ENCODE measurements at regions not wholly inside any gene's neighbourhood (a gene's known extent, or its start where the extent isn't known, plus 50 kb on each side); places are given as distances from the start of the nearest gene placed in this dataset.

DNA sequence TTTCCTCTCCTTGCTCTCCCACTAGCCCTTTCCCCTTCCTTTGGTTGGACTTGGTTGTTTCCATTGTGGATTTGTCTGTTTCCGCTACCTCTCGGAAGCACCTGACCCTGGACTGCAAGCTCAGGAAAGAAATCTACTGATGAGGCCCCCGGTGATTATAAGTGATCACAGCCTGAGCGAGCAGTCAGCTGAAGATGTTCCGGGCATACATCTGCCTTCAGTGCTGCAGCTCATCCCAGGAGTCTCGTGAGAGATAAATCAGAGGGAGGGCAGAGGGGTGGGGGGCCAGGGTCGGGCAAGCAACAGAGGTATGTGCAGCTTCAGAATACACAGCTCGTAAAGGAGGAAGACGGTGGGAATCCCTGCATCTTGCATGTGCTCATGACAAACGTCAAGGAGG, 102.1 kb downstream of the MRPL46 start:
- no peak for DNase-seq (ENCODE audit: low read depth)
- in situ Hi-C loops (cut with HindIII; ENCODE audit: low sequenced_read_pairs) = no loop called here
- H3K4me3 ChIP-seq (ENCODE audit: low read depth, low read length) = no peak overlapping the region
- TF ChIP-seq, protein P1, sequence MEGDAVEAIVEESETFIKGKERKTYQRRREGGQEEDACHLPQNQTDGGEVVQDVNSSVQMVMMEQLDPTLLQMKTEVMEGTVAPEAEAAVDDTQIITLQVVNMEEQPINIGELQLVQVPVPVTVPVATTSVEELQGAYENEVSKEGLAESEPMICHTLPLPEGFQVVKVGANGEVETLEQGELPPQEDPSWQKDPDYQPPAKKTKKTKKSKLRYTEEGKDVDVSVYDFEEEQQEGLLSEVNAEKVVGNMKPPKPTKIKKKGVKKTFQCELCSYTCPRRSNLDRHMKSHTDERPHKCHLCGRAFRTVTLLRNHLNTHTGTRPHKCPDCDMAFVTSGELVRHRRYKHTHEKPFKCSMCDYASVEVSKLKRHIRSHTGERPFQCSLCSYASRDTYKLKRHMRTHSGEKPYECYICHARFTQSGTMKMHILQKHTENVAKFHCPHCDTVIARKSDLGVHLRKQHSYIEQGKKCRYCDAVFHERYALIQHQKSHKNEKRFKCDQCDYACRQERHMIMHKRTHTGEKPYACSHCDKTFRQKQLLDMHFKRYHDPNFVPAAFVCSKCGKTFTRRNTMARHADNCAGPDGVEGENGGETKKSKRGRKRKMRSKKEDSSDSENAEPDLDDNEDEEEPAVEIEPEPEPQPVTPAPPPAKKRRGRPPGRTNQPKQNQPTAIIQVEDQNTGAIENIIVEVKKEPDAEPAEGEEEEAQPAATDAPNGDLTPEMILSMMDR (IDR thresholded peaks at IDR 0.05; ENCODE audit: low read depth, low read length, missing control alignments) = no peak

DNA sequence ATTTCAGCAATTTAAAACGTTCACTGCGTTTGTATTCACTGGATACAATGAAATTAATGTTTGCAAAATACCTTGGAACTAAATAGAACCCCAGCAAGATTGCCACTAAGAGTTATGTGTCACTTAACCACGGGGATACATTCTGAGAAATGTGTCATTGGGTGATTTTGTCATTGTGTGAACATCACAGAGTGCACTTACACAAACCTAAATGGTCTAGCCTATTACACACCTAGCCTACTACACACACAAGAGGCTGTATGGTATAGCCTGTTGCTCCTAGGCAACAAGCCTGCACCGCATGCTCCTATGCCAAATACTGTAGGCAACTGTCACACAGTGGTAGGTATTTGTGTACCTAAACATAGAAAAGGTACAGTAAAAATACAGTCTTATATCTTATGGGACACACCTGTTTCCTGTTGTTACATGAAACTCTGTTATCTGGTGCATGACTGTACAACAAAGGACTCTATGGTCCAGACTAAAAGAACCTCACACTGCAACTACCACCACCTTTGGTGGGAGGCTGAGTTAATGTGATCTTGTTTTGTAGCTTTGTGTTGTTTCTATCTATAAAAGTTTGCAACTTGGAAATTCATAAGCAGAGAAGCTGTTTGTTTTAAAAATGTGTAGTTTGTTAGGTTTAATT, 92.2 kb upstream of the NTRK3 start:
- TF ChIP-seq, protein P1 (IDR thresholded peaks at IDR 0.05; ENCODE audit: low read depth, low read length, missing control alignments) = no peak
- no peak overlapping the region for H3K4me3 ChIP-seq (ENCODE audit: low read depth, low read length)
- in situ Hi-C loops (cut with HindIII; ENCODE audit: low sequenced_read_pairs) = no loop called here
- no peak for DNase-seq (ENCODE audit: low read depth)

DNA sequence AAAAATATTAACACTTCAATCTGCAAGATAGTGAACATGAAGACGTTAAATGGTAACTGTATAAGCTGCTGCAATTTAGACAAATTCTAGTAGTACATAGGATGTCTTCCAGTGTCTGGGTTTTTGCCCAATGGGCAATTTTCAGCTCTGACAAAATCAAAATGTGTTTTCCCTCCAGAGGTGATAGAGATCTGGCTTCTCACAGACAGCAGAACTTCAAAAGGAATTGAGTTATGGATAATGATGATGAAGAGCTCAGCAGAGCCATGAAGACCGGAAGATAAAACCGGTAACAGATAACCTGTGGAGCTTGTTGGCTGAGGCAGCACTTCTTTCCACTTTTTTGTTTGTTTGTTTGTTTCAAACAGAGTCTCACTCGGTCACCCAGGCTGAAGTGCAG, 89.4 kb upstream of the NTRK3 start:
- in situ Hi-C loops (cut with HindIII; ENCODE audit: low sequenced_read_pairs) = no loop called here
- DNase-seq (ENCODE audit: low read depth) = no peak
- H3K4me3 ChIP-seq (ENCODE audit: low read depth, low read length) = no peak overlapping the region
- TF ChIP-seq, protein P1 (IDR thresholded peaks at IDR 0.05; ENCODE audit: low read depth, low read length, missing control alignments) = no peak

DNA sequence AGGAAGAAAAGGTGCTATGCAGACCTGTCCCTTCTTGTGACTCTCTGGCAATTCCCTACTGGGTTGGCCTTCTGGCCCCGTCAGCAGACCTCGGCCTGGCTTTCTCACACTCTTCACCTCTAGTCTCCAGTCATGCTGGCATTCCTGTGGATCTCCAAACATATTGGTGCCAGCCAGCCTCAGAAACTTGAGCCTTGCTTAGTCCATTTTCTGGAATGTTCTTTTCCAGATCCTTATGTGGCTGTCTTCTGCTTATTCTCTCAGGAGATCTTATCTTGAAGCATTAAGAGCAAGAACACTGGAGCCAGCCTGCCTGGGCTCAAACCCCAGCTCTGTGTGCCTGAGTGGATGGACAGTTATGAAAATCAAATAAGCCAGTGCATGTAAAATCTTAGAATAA, 88.2 kb upstream of the NTRK3 start:
- in situ Hi-C loops (cut with HindIII; ENCODE audit: low sequenced_read_pairs) = no loop called here
- TF ChIP-seq, protein P1 (IDR thresholded peaks at IDR 0.05; ENCODE audit: low read depth, low read length, missing control alignments) = no peak

DNA sequence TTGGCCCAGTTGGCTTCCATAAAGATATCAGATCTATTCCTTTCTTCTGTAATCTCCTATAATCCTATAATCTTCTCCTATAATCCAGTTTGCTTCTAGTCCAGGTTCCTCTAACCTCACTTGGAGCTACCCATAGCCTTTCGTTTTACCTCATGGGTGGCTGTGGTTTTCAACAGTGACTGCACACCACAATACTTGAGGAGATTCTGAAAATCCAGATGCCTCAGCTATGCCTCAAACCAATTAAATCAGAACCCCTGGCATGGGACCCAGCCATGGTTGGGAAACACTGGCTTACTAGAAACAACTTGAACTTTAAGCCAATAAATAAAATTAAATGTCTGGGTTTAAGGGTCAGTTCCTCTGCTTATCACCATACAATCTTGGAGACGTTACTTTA, 86.1 kb upstream of the NTRK3 start:
- no peak for DNase-seq (ENCODE audit: low read depth)
- no peak overlapping the region for H3K4me3 ChIP-seq (ENCODE audit: low read depth, low read length)
- TF ChIP-seq, protein P1 (IDR thresholded peaks at IDR 0.05; ENCODE audit: low read depth, low read length, missing control alignments) = no peak
- in situ Hi-C loops (cut with HindIII; ENCODE audit: low sequenced_read_pairs) = no loop called here

More for the DNA sequence above, 88.2 kb upstream of the NTRK3 start:
- no peak for DNase-seq (ENCODE audit: low read depth)
- H3K4me3 ChIP-seq (ENCODE audit: low read depth, low read length) = no peak overlapping the region

DNA sequence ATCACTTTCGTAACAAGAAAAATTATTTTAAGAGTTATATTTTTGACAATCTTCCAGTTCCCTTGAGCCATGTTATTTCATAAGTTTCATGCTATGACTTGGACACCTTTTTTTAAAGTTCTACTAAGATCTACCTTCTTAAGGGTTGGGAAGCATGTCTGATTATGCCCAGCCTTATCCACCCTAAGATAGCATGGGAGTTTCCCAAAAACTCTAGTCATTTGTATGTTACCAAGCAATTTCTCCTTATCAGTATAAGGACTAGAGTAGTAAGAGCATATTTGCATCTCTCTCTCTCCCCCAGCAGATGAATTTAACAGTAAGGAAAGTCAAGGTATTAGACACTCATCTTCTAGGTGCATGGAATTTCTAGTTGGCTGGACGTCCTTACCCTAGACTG, 85.1 kb upstream of the NTRK3 start:
- no peak for DNase-seq (ENCODE audit: low read depth)
- TF ChIP-seq, protein P1 (IDR thresholded peaks at IDR 0.05; ENCODE audit: low read depth, low read length, missing control alignments) = no peak
- no peak overlapping the region for H3K4me3 ChIP-seq (ENCODE audit: low read depth, low read length)
- in situ Hi-C loops (cut with HindIII; ENCODE audit: low sequenced_read_pairs) = no loop called here

All from astrocyte of the cerebellum (primary cell).